ENCODE measurements at regions not wholly inside any gene's neighbourhood (a gene's known extent, or its start where the extent isn't known, plus 50 kb on each side); places are given as distances from the start of the nearest gene placed in this dataset.

GRCh38 chr1:193448682-193449461 is 262.5 kb upstream of the B3GALT2 start:
- no peak for DNase-seq
- no peaks in the 10 kb centered on the region for H3K36me3 ChIP-seq (ENCODE audit: insufficient read depth, low read length)
- no peak overlapping the region for H3K4me2 ChIP-seq (ENCODE audit: insufficient read depth, low read length)
- no peak overlapping the region for H3K9ac ChIP-seq (ENCODE audit: low read depth, low read length)
- H3K79me2 ChIP-seq (ENCODE audit: insufficient read depth, low read length): no peaks in the 10 kb centered on the region
- no peaks in the 10 kb centered on the region for H3K9me3 ChIP-seq (ENCODE audit: insufficient read depth, low read length, severe bottlenecking)
- TF ChIP-seq, protein P1, sequence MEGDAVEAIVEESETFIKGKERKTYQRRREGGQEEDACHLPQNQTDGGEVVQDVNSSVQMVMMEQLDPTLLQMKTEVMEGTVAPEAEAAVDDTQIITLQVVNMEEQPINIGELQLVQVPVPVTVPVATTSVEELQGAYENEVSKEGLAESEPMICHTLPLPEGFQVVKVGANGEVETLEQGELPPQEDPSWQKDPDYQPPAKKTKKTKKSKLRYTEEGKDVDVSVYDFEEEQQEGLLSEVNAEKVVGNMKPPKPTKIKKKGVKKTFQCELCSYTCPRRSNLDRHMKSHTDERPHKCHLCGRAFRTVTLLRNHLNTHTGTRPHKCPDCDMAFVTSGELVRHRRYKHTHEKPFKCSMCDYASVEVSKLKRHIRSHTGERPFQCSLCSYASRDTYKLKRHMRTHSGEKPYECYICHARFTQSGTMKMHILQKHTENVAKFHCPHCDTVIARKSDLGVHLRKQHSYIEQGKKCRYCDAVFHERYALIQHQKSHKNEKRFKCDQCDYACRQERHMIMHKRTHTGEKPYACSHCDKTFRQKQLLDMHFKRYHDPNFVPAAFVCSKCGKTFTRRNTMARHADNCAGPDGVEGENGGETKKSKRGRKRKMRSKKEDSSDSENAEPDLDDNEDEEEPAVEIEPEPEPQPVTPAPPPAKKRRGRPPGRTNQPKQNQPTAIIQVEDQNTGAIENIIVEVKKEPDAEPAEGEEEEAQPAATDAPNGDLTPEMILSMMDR (IDR thresholded peaks at IDR 0.05; ENCODE audit: borderline replicate concordance, extremely low read depth, low read length, poor library complexity, severe bottlenecking): no peak
- no peak for TF ChIP-seq EZH2 (IDR thresholded peaks at IDR 0.05; ENCODE audit: borderline replicate concordance, low read depth, low read length, severe bottlenecking)
- H3K4me1 ChIP-seq (ENCODE audit: insufficient read depth, low read length): no peaks in the 10 kb centered on the region
- H3K27ac ChIP-seq (ENCODE audit: low read length): no peak overlapping the region
- peak; percentile 48 for ATAC-seq (ENCODE audit: insufficient read depth, low read depth)
- no peaks in the 10 kb centered on the region for H3K27me3 ChIP-seq (ENCODE audit: insufficient read depth, low read length, poor library complexity)
- H2AFZ ChIP-seq (ENCODE audit: low read depth, low read length): no peak overlapping the region
- H4K20me1 ChIP-seq (ENCODE audit: insufficient read depth, low read length): no peaks in the 10 kb centered on the region
- no peak overlapping the region for H3K4me3 ChIP-seq (ENCODE audit: low read depth in 1 of 2, low read length in 2 of 2)

DNA sequence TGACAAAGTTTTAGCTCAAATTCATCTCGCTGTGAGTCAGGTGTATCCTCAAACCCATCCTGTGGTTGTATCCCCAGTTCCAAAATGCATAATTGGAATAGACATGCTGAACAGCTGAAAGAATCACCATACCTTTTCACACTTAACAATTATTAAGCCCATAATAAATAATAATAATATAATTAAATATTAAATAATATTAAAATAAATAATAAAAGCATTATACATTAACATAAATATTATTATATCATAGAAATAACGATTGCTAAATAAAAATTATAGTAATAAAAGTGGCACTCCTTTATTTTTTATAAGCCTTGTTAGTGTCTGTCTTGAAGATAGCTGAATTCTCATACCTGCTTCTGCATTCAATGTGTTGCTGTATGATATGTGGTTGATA is 257.5 kb upstream of the B3GALT2 start:
- Histone ChIP-seq H3K4me2 (ENCODE audit: insufficient read depth, low read length) (no peak overlapping the region), H3K79me2 (ENCODE audit: insufficient read depth, low read length) (no peaks in the 10 kb centered on the region), H3K4me1 (ENCODE audit: insufficient read depth, low read length) (no peaks in the 10 kb centered on the region), H3K4me3 (ENCODE audit: low read depth in 1 of 2, low read length in 2 of 2) (no peak overlapping the region), H3K9ac (ENCODE audit: low read depth, low read length) (no peak overlapping the region), H3K27ac (ENCODE audit: low read length) (no peak overlapping the region), H3K9me3 (ENCODE audit: insufficient read depth, low read length, severe bottlenecking) (no peaks in the 10 kb centered on the region), H4K20me1 (ENCODE audit: insufficient read depth, low read length) (no peaks in the 10 kb centered on the region), H3K36me3 (ENCODE audit: insufficient read depth, low read length) (no peaks in the 10 kb centered on the region), H3K27me3 (ENCODE audit: insufficient read depth, low read length, poor library complexity) (no peaks in the 10 kb centered on the region), H2AFZ (ENCODE audit: low read depth, low read length) (no peak overlapping the region)
- no peak for DNase-seq
- no peak for ATAC-seq (ENCODE audit: insufficient read depth, low read depth)
- TF ChIP-seq, protein P1 (IDR thresholded peaks at IDR 0.05; ENCODE audit: borderline replicate concordance, extremely low read depth, low read length, poor library complexity, severe bottlenecking): no peak
- TF ChIP-seq EZH2 (IDR thresholded peaks at IDR 0.05; ENCODE audit: borderline replicate concordance, low read depth, low read length, severe bottlenecking): no peak

- no peaks in the 10 kb centered on the region for H3K27me3 ChIP-seq (ENCODE audit: insufficient read depth, low read length, poor library complexity)
- no peaks in the 10 kb centered on the region for H4K20me1 ChIP-seq (ENCODE audit: insufficient read depth, low read length)
- H3K9me3 ChIP-seq (ENCODE audit: insufficient read depth, low read length, severe bottlenecking): no peaks in the 10 kb centered on the region
- no peaks in the 10 kb centered on the region for H3K36me3 ChIP-seq (ENCODE audit: insufficient read depth, low read length)
- no peak overlapping the region for H3K4me3 ChIP-seq (ENCODE audit: low read depth in 1 of 2, low read length in 2 of 2)
- H3K79me2 ChIP-seq (ENCODE audit: insufficient read depth, low read length): no peaks in the 10 kb centered on the region
- no peak overlapping the region for H3K27ac ChIP-seq (ENCODE audit: low read length)
- no peak overlapping the region for H3K4me2 ChIP-seq (ENCODE audit: insufficient read depth, low read length)
- no peak overlapping the region for H2AFZ ChIP-seq (ENCODE audit: low read depth, low read length)
- TF ChIP-seq EZH2 (IDR thresholded peaks at IDR 0.05; ENCODE audit: borderline replicate concordance, low read depth, low read length, severe bottlenecking): no peak
- TF ChIP-seq, protein P1 (IDR thresholded peaks at IDR 0.05; ENCODE audit: borderline replicate concordance, extremely low read depth, low read length, poor library complexity, severe bottlenecking): no peak
- H3K9ac ChIP-seq (ENCODE audit: low read depth, low read length): no peak overlapping the region
- H3K4me1 ChIP-seq (ENCODE audit: insufficient read depth, low read length): no peaks in the 10 kb centered on the region
- no peak for DNase-seq
- ATAC-seq (ENCODE audit: insufficient read depth, low read depth): no peak
Observed at GRCh38 chr1:193438771-193439170, 252.4 kb upstream of the B3GALT2 start.
